ENCODE measurements at regions not wholly inside any gene's neighbourhood (a gene's known extent, or its start where the extent isn't known, plus 50 kb on each side); places are given as distances from the start of the nearest gene placed in this dataset.
"Not testable (repeated sequence)": the region's sequence is repeated elsewhere in the genome, so short reads cannot be mapped to it uniquely, and the experiment has no call there.

GRCh38 chr3:11712646-11713045 lies 68.9 kb upstream of the VGLL4 start:
- DNase-seq (ENCODE audit: low read depth): no peak

- DNase-seq (ENCODE audit: low read depth): no peak
These were observed 68.2 kb upstream of the VGLL4 start for GRCh38 chr3:11711876-11712275.

- DNase-seq (ENCODE audit: low read depth): no peak
These were observed 66.1 kb upstream of the VGLL4 start for GRCh38 chr3:11709782-11710181.

GRCh38 chr3:11707084-11707483 lies 63.4 kb upstream of the VGLL4 start:
- DNase-seq (ENCODE audit: low read depth): not testable (repeated sequence)

- no peak for DNase-seq (ENCODE audit: low read depth)
These were observed 62.9 kb upstream of the VGLL4 start for GRCh38 chr3:11706604-11707003.

GRCh38 chr3:11705049-11705448 lies 61.3 kb upstream of the VGLL4 start:
- DNase-seq (ENCODE audit: low read depth): no peak

GRCh38 chr3:11703146-11703545 lies 59.4 kb upstream of the VGLL4 start:
- no peak for DNase-seq (ENCODE audit: low read depth)

- no peak for DNase-seq (ENCODE audit: low read depth)
These were observed 55.3 kb upstream of the VGLL4 start for GRCh38 chr3:11699083-11699427.

- no peak for DNase-seq (ENCODE audit: low read depth)
These were observed 54.8 kb upstream of the VGLL4 start for GRCh38 chr3:11698326-11699082.

- no peak for DNase-seq (ENCODE audit: low read depth)
These were observed 54.0 kb upstream of the VGLL4 start for GRCh38 chr3:11697701-11698100.

- DNase-seq (ENCODE audit: low read depth): no peak
These were observed 52.3 kb upstream of the VGLL4 start for GRCh38 chr3:11696054-11696453.
